HG03460 (cell line): ENCODE measurements at regions not wholly inside any gene's neighbourhood (a gene's known extent, or its start where the extent isn't known, plus 50 kb on each side); places are given as distances from the start of the nearest gene placed in this dataset.
"Not testable (repeated sequence)": the region's sequence is repeated elsewhere in the genome, so short reads cannot be mapped to it uniquely, and the experiment has no call there.

Source experiments
- ATAC-seq: cut with Tn5 transposase; IDR thresholded peaks from one replicate; pipeline ENCODE4 v1.9.1; 2021; ENCODE audit not compliant: unreplicated experiment

- ATAC-seq, result no peak
Observed at GRCh38 chr2:128413718-128414341, 95.2 kb upstream of the HS6ST1 start.

GRCh38 chr2:128414351-128414750 lies 95.7 kb upstream of the HS6ST1 start:
- ATAC-seq, result no peak

- ATAC-seq, result no peak
Observed at GRCh38 chr2:128414946-128415778, 96.5 kb upstream of the HS6ST1 start.

GRCh38 chr2:128415779-128416061 lies 97.1 kb upstream of the HS6ST1 start:
- ATAC-seq, result no peak

GRCh38 chr2:128416109-128416785 lies 97.6 kb upstream of the HS6ST1 start:
- ATAC-seq, result no peak

GRCh38 chr2:128416806-128417205 lies 98.1 kb upstream of the HS6ST1 start:
- no peak for ATAC-seq

- not testable (repeated sequence) for ATAC-seq
Observed at GRCh38 chr2:128417264-128417663, 98.6 kb upstream of the HS6ST1 start.

- no peak for ATAC-seq
Observed at GRCh38 chr2:128420131-128420530, 101.5 kb upstream of the HS6ST1 start.

GRCh38 chr2:128420776-128421175 lies 102.1 kb upstream of the HS6ST1 start:
- ATAC-seq, result no peak

GRCh38 chr2:128421286-128421685 lies 102.6 kb upstream of the HS6ST1 start:
- no peak for ATAC-seq

GRCh38 chr2:128421861-128422311 lies 103.2 kb upstream of the HS6ST1 start:
- ATAC-seq, result no peak

- no peak for ATAC-seq
Observed at GRCh38 chr2:128422571-128422970, 103.9 kb upstream of the HS6ST1 start.

GRCh38 chr2:128423788-128424165 lies 105.1 kb upstream of the HS6ST1 start:
- no peak for ATAC-seq

- ATAC-seq, result no peak
Observed at GRCh38 chr2:128424406-128425171, 105.9 kb upstream of the HS6ST1 start.

- ATAC-seq, result no peak
Observed at GRCh38 chr2:128425216-128425615, 106.5 kb upstream of the HS6ST1 start.

GRCh38 chr2:128425731-128426620 lies 107.3 kb upstream of the HS6ST1 start:
- no peak for ATAC-seq

- no peak for ATAC-seq
Observed at GRCh38 chr2:128427413-128427755, 108.7 kb upstream of the HS6ST1 start.

GRCh38 chr2:128428415-128428814 lies 109.7 kb upstream of the HS6ST1 start:
- no peak for ATAC-seq

GRCh38 chr2:128432423-128432822 lies 113.8 kb upstream of the HS6ST1 start:
- no peak for ATAC-seq

GRCh38 chr2:128433911-128434550 lies 115.4 kb upstream of the HS6ST1 start:
- no peak for ATAC-seq
